H1 (cell line): ENCODE measurements at regions not wholly inside any gene's neighbourhood (a gene's known extent, or its start where the extent isn't known, plus 50 kb on each side); places are given as distances from the start of the nearest gene placed in this dataset.

Experiments used
- CTCF ChIA-PET: fragments of 300-600 bp; sonication (Branson Sonifier 250); formaldehyde crosslinking; loops from one replicate; lab custom pipeline; 2021; ENCODE audit not compliant: partially characterized antibody; lab: Charles Lee
- POLR2A ChIA-PET: fragments of 300-600 bp; sonication (Branson Sonifier 250); formaldehyde crosslinking; loops from one replicate; lab custom pipeline; 2021; ENCODE audit warnings: inconsistent platforms; ENCODE audit not compliant: partially characterized antibody; lab: Charles Lee
- DNase-seq, 2 experiments: peaks; one replicate each; pipeline versions ENCODE4 v3.0.0 to v3.0.0-alpha.2; 2010 to 2022; ENCODE audit warnings: low spot score in 2 of 2, low read depth in 1 of 2, mixed read lengths in 1 of 2
- FAIRE-seq: peaks from 2 replicates; lab custom pipeline; 2011; peaks lifted over from hg19 to GRCh38; lab: Jason Lieb, UNC
- H2AFZ ChIP-seq: 2 replicates; pipeline ENCODE4 v1.8.1; 2012; ENCODE audit warnings: low read length, inconsistent platforms
- H2AK5ac ChIP-seq: 2 replicates; pipeline ENCODE4 v1.6.1; 2013; ENCODE audit warnings: low read depth, low read length
- H2BK120ac ChIP-seq: replicated peaks from 2 replicates; pipeline ENCODE3; 2013; ENCODE audit warnings: low read depth, low read length, inconsistent platforms
- H2BK12ac ChIP-seq: 2 replicates; pipeline ENCODE4 v1.6.1; 2013; ENCODE audit warnings: low read depth, low read length
- H2BK15ac ChIP-seq: 2 replicates; pipeline ENCODE4 v1.6.1; 2013; ENCODE audit warnings: low read length
- H2BK20ac ChIP-seq: 2 replicates; pipeline ENCODE4 v1.6.1; 2013; ENCODE audit warnings: low read length
- H2BK5ac ChIP-seq: 2 replicates; pipeline ENCODE4 v1.6.1; 2013; ENCODE audit warnings: low read depth, low read length
- H3K14ac ChIP-seq: 2 replicates; pipeline ENCODE4 v1.6.1; 2013; ENCODE audit warnings: inconsistent platforms; ENCODE audit not compliant: insufficient read length
- H3K18ac ChIP-seq: 2 replicates; pipeline ENCODE4 v1.6.1; 2013; ENCODE audit warnings: low read length; ENCODE audit errors: extremely low read depth
- H3K23ac ChIP-seq: 2 replicates; pipeline ENCODE4 v1.6.1; 2013; ENCODE audit warnings: inconsistent platforms; ENCODE audit not compliant: insufficient read length
- H3K23me2 ChIP-seq: 2 replicates; pipeline ENCODE4 v1.6.1; 2013; ENCODE audit warnings: low read depth, low read length
- H3K27ac ChIP-seq: 2 replicates; pipeline ENCODE4 v1.6.1; 2011; ENCODE audit warnings: low read depth, low read length, inconsistent platforms
- H3K27me3 ChIP-seq, 4 experiments: replicated peaks in 1 of 4; 1 replicate in 1 of 4; 2 replicates in 3 of 4; pipeline versions ENCODE4 v1.6.1 to v1.8.1; 2011 to 2013; ENCODE audit warnings: low read length in 3 of 4, mild to moderate bottlenecking in 3 of 4, inconsistent platforms in 2 of 4, mixed read lengths in 2 of 4, moderate library complexity in 1 of 4; ENCODE audit not compliant: control insufficient read depth in 3 of 4, insufficient read depth in 3 of 4; ENCODE audit errors: extremely low read depth in 1 of 4
- H3K36me3 ChIP-seq, 4 experiments: 2 replicates each; pipeline versions ENCODE4 v1.6.1 to v1.8.1; 2011 to 2013; ENCODE audit warnings: mild to moderate bottlenecking in 4 of 4, low read length in 3 of 4, moderate library complexity in 2 of 4, control low read depth in 1 of 4, inconsistent platforms in 1 of 4; ENCODE audit not compliant: insufficient read depth in 4 of 4, control insufficient read depth in 2 of 4
- H3K4ac ChIP-seq: replicated peaks from 2 replicates; pipeline ENCODE3; 2013; ENCODE audit warnings: low read length, low read depth, mixed read lengths, inconsistent platforms; ENCODE audit not compliant: insufficient read length
- H3K4me1 ChIP-seq, 4 experiments: replicated peaks in 1 of 4; 1 replicate in 1 of 4; 2 replicates in 3 of 4; pipeline versions ENCODE4 v1.6.1 to v1.8.1; 2011 to 2013; ENCODE audit warnings: low read length in 3 of 4, inconsistent platforms in 2 of 4, mixed read lengths in 1 of 4; ENCODE audit not compliant: insufficient read depth in 4 of 4, control insufficient read depth in 3 of 4
- H3K4me2 ChIP-seq, 2 experiments: 2 replicates each; pipeline versions ENCODE4 v1.6.1 to v1.8.1; 2011 to 2013; ENCODE audit warnings: low read depth in 2 of 2, low read length in 2 of 2, control low read depth in 1 of 2, inconsistent platforms in 1 of 2, mild to moderate bottlenecking in 1 of 2; ENCODE audit not compliant: insufficient read depth in 1 of 2
- H3K4me3 ChIP-seq, 4 experiments: fragments of 200-600, 300-600 bp in 1 of 4; sonication (generic), shearing (Covaris generic), sonication (Bioruptor Twin) in 1 of 4; 2 replicates each; pipeline versions ENCODE4 v1.5.1 to v1.8.1; 2011 to 2016; ENCODE audit warnings: low read length in 4 of 4, low read depth in 3 of 4, control low read depth in 2 of 4, inconsistent platforms in 2 of 4, mild to moderate bottlenecking in 2 of 4, mixed read lengths in 1 of 4, moderate library complexity in 1 of 4; ENCODE audit not compliant: insufficient read depth in 2 of 4; ENCODE audit errors: extremely low read depth in 1 of 4
- H3K56ac ChIP-seq: replicated peaks from 2 replicates; pipeline ENCODE3; 2013; ENCODE audit warnings: low read depth, mild to moderate bottlenecking, mixed read lengths, low read length, inconsistent platforms; ENCODE audit not compliant: insufficient read length
- H3K79me1 ChIP-seq: 2 replicates; pipeline ENCODE4 v1.6.1; 2013; ENCODE audit warnings: low read depth, low read length, control low read depth
- H3K79me2 ChIP-seq, 2 experiments: 2 replicates each; pipeline versions ENCODE4 v1.6.1 to v1.8.1; 2012 to 2013; ENCODE audit warnings: low read length in 2 of 2, mild to moderate bottlenecking in 2 of 2, inconsistent platforms in 1 of 2; ENCODE audit not compliant: insufficient read depth in 2 of 2, control insufficient read depth in 1 of 2
- H3K9ac ChIP-seq, 4 experiments: replicated peaks in 1 of 4; 1 replicate in 1 of 4; 2 replicates in 3 of 4; pipeline versions ENCODE4 v1.6.1 to v1.8.1; 2011 to 2013; ENCODE audit warnings: low read depth in 3 of 4, low read length in 3 of 4, control low read depth in 2 of 4, mild to moderate bottlenecking in 2 of 4, moderate library complexity in 2 of 4, inconsistent platforms in 1 of 4; ENCODE audit errors: extremely low read depth in 1 of 4
- H3K9me3 ChIP-seq, 2 experiments: 2 replicates each; pipeline versions ENCODE4 v1.6.1 to v1.8.1; 2012 to 2013; ENCODE audit warnings: mild to moderate bottlenecking in 2 of 2, moderate library complexity in 2 of 2, control low read depth in 1 of 2, inconsistent platforms in 1 of 2, low read depth in 1 of 2, low read length in 1 of 2, mixed read lengths in 1 of 2; ENCODE audit not compliant: insufficient read depth in 2 of 2
- H4K20me1 ChIP-seq, 2 experiments: replicated peaks in 1 of 2; 2 replicates each; pipeline versions ENCODE3 to v1.8.1; 2011 to 2013; ENCODE audit warnings: inconsistent platforms in 2 of 2, low read length in 2 of 2, mild to moderate bottlenecking in 1 of 2; ENCODE audit not compliant: insufficient read depth in 2 of 2, control insufficient read depth in 1 of 2
- H4K5ac ChIP-seq: 2 replicates; pipeline ENCODE4 v1.6.1; 2013; ENCODE audit warnings: low read length, low read depth, mixed read lengths, inconsistent platforms; ENCODE audit not compliant: insufficient read length
- H4K8ac ChIP-seq: 2 replicates; pipeline ENCODE4 v1.8.0; 2013; ENCODE audit warnings: mild to moderate bottlenecking, moderate library complexity, low read length, inconsistent platforms; ENCODE audit not compliant: insufficient read depth; ENCODE audit errors: extremely low read depth
- H4K91ac ChIP-seq: replicated peaks from 2 replicates; pipeline ENCODE3; 2013; ENCODE audit warnings: low read length, mixed read lengths, inconsistent platforms; ENCODE audit not compliant: insufficient read length
- HDAC2 ChIP-seq, 2 experiments: fragments of 300-600 bp in 1 of 2; sonication (generic) in 1 of 2; IDR thresholded peaks; 2 replicates each; pipeline ENCODE4 v1.6.1; 2011 to 2012; ENCODE audit warnings: low read depth in 2 of 2, low read length in 2 of 2, mild to moderate bottlenecking in 2 of 2, moderate library complexity in 2 of 2, borderline replicate concordance in 1 of 2, inconsistent platforms in 1 of 2
- WGBS, 2 experiments: shearing (Covaris generic) in 1 of 2; methylation state at CpG; one replicate each; pipeline versions ENCODE4 v1.1.6 to v1.1.7; 2013 to 2015; ENCODE audit warnings: low lambda C conversion rate in 2 of 2, mixed read lengths in 2 of 2, inconsistent platforms in 1 of 2, low coverage in 1 of 2, missing lambda C conversion rate in 1 of 2; ENCODE audit not compliant: insufficient replicate concordance in 2 of 2, insufficient coverage in 1 of 2, insufficient read length in 1 of 2; ENCODE audit errors: extremely low coverage in 1 of 2, missing lambda C conversion rate in 1 of 2; 5-methylcytosine and 5-hydroxymethylcytosine counted together

GRCh38 chr6:76742919-76743318, 670.5 kb upstream of the IMPG1 start:
- POLR2A ChIA-PET, result no interaction called here
- Histone ChIP-seq H3K56ac (no peak overlapping the region), H4K8ac (no peak overlapping the region), H3K27me3 (no peaks in the 10 kb centered on the region), H3K4ac (no peak overlapping the region), H3K9ac (no peak overlapping the region), H4K20me1 (no peaks in the 10 kb centered on the region), H3K9me3 (peaks cover 7 to 13% of the 10 kb centered on the region in 2 experiments; a peak in 3 of 4 replicates), H3K18ac (no peak overlapping the region), H2BK120ac (no peak overlapping the region), H3K4me2 (no peak overlapping the region), H2BK12ac (no peak overlapping the region), H3K23me2 (no peaks in the 10 kb centered on the region), H2BK5ac (no peak overlapping the region), H3K79me1 (no peaks in the 10 kb centered on the region), H3K23ac (no peak overlapping the region), H2AFZ (no peak overlapping the region), H4K5ac (no peak overlapping the region), H2AK5ac (no peak overlapping the region), H3K36me3 (peaks cover 0 to 8% (median 1%) of the 10 kb centered on the region in 4 experiments; a peak in 2 of 8 replicates), H3K4me1 (no peaks in the 10 kb centered on the region), H3K14ac (no peak overlapping the region), H2BK20ac (no peak overlapping the region), H3K79me2 (peaks cover 0 to 3% of the 10 kb centered on the region in 2 experiments; a peak in 1 of 4 replicates), H3K4me3 (no peak overlapping the region), H4K91ac (no peak overlapping the region), H2BK15ac (no peak overlapping the region), H3K27ac (no peak overlapping the region)
- CTCF ChIA-PET, result no interaction called here
- DNase-seq, result no peak
- WGBS, 2 experiments, result 93% methylated on average over 2 of the region's 2 CpGs; no CpG with 5 or more reads in 1 of the 2 experiments
- no peak for FAIRE-seq
- TF ChIP-seq HDAC2 (IDR thresholded peaks at IDR 0.05; ENCODE audit: borderline replicate concordance in 1 of 2, low read depth in 2 of 2, low read length in 2 of 2), result no peak
